Fibroblast of mammary gland (primary cell): ENCODE measurements at regions not wholly inside any gene's neighbourhood (a gene's known extent, or its start where the extent isn't known, plus 50 kb on each side); places are given as distances from the start of the nearest gene placed in this dataset.
A peak's percentile ranks its signal among the peaks of the same experiment; 100 is the strongest.

Experiments used
- DNase-seq: peaks from one replicate; pipeline ENCODE4 v3.0.0-alpha.2; 2010; ENCODE audit warnings: low read depth
- H3K4me3 ChIP-seq: 2 replicates; pipeline ENCODE4 v1.5.1; 2011; ENCODE audit warnings: low read depth, mild to moderate bottlenecking, low read length, moderate library complexity; ENCODE audit not compliant: control insufficient read depth
- CTCF ChIP-seq: conservative IDR thresholded peaks from 2 replicates; pipeline ENCODE4 v1.5.1; 2011; ENCODE audit warnings: low read depth, low read length, inconsistent platforms; ENCODE audit not compliant: control insufficient read depth, insufficient read depth

GRCh38 chr5:56545016-56545415 is 270.3 kb upstream of the MAP3K1 start:
- no peak for TF ChIP-seq CTCF
- peak; percentile 12 for DNase-seq
- no peak overlapping the region for H3K4me3 ChIP-seq

GRCh38 chr5:56543441-56544388 is 271.6 kb upstream of the MAP3K1 start:
- no peak overlapping the region for H3K4me3 ChIP-seq
- no peak for DNase-seq
- no peak for TF ChIP-seq CTCF

GRCh38 chr5:56540266-56540665 is 275.1 kb upstream of the MAP3K1 start:
- no peak for DNase-seq
- TF ChIP-seq CTCF = no peak
- no peak overlapping the region for H3K4me3 ChIP-seq

DNA sequence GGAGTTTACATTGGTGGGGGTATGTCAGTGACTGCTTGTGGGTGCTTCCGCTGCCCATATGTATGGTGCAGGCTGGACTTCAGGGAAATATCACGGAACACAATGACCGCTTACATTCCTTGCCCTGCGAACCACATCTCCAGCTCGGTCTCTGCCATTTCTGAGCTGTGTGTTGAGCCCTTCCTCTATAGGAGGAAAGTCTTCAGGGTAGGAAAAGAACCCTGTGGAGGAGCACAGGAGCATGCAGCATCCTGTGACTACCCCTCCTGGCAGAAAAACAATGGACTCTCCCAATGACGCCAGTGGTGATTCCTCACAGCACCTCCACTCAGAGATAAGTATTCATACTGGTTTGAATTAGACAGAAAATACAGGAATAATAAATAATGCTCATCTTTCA is 276.8 kb upstream of the MAP3K1 start:
- no peak for DNase-seq
- TF ChIP-seq CTCF = no peak
- no peak overlapping the region for H3K4me3 ChIP-seq

DNA sequence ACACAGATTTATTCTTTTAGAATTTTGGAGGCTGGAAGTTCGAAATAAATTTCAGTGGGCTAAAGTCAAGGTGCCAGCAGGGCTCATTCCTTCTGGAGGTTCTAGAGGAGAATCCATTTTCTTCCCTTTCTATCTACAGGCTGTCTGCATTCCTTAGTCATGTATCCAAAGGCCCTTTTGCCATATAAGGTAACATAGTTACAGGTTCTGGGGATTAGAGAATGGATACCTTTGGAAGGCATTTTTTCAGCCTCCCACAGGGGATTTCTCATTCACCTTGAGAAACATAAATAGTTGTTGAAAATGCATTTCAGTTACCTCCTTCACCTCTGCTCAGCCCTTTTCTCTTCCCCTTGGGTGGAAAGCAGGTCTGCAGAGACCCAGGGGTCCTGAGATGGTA is 280.0 kb upstream of the MAP3K1 start:
- no peak overlapping the region for H3K4me3 ChIP-seq
- no peak for DNase-seq
- no peak for TF ChIP-seq CTCF

DNA sequence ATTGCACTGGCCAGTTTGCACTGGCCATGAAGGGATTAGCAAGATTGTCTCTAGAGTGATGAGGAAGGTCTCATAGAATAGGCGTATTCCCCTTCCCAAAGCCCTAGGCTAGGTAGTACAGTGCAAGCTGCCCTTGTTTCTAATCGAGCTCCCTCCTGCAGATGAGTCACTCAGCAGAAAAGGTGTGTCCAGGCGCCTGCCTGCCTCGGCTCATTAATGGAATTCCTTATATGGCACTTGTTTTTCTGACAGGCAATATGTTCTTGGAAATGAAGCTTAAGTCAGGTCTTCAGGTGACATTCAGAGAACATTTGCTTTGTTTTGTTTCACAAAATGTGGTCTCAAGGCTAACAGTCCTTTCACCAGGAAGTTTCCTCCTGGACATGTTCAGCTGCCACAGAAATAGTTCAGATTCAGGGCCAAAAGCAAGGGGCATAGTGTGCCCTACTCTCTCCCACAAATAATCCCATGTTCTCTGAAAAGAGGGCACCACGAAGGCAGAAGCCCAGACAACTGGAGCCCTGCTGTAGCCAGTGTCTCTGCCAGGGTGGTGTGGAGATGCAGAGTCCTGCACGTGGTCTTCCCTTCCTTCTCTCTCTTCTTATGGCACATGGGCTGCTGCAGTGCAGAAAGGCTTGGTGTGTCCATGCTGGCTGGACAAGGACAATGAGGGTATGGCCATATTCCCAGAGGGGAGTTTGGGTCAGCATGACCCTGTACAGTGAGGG is 281.1 kb upstream of the MAP3K1 start:
- TF ChIP-seq CTCF = no peak
- DNase-seq = no peak
- H3K4me3 ChIP-seq = no peak overlapping the region
